ENCODE measurements at regions not wholly inside any gene's neighbourhood (a gene's known extent, or its start where the extent isn't known, plus 50 kb on each side); places are given as distances from the start of the nearest gene placed in this dataset.

DNA sequence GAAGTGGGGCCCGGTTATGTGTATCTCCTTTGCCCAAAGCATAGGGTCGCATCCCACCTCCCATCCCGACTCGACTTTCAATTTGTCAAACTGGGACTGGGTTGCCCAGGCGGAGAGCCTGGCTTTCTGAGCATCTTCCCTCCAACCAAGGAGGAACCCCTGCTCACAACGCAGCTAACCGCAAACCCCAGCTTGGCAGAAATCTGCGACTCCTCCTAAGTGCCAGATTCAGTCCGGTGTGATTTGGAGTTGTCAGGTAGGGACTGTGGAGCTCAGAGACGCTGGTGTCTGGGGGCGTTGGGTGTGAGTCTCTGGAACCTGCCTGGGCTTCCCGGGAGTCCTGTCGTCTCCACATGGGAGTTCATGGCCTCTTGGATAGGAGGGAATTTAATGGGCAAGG, 1126.7 kb downstream of the AACS start:
- no peak overlapping the region for H3K4me3 Mint-ChIP-seq
- no peak overlapping the region for H3K27ac Mint-ChIP-seq
- H3K9me3 Mint-ChIP-seq = no peaks in the 10 kb centered on the region
- H3K27me3 Mint-ChIP-seq (ENCODE audit: low read depth) = peaks cover 78% of the 10 kb centered on the region
- H3K4me1 Mint-ChIP-seq = no peaks in the 10 kb centered on the region
- H3K36me3 Mint-ChIP-seq = no peaks in the 10 kb centered on the region
- no peak for TF ChIP-seq CTCF (IDR thresholded peaks at IDR 0.05; ENCODE audit: unreplicated experiment)
- DNase-seq (ENCODE audit: low spot score in 2 of 2, unreplicated experiment in 2 of 2) = no peak

- H3K27ac Mint-ChIP-seq = no peak overlapping the region
- no peaks in the 10 kb centered on the region for H3K4me1 Mint-ChIP-seq
- H3K4me3 Mint-ChIP-seq = no peak overlapping the region
- H3K27me3 Mint-ChIP-seq (ENCODE audit: low read depth) = peaks cover 69% of the 10 kb centered on the region
- no peak for TF ChIP-seq CTCF (IDR thresholded peaks at IDR 0.05; ENCODE audit: unreplicated experiment)
- no peaks in the 10 kb centered on the region for H3K9me3 Mint-ChIP-seq
- no peak for DNase-seq (ENCODE audit: low spot score in 2 of 2, unreplicated experiment in 2 of 2)
- H3K36me3 Mint-ChIP-seq = no peaks in the 10 kb centered on the region
Measured at GRCh38 chr12:126193190-126193589, 1128.0 kb downstream of the AACS start.

DNA sequence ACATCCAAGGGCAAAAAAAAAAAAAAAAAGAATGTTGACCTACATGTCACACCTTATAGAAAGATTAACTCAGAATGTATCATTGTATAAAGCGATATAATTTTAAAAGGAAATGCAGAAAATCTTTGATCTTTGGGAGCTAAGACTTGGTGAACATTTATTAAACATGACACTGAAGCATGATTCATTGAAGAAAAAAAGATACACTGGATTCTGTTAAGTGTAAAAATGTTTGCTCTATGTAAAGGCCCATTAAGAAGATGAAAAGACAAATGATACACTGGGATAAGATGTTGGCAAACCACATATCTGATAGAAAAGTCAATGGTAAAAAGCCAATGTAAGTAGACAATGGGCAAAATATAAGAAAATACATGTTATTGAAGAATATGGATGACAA, 1131.0 kb downstream of the AACS start:
- Mint-ChIP-seq H3K27ac (no peak overlapping the region), H3K9me3 (no peaks in the 10 kb centered on the region), H3K27me3 (ENCODE audit: low read depth) (peaks cover 41% of the 10 kb centered on the region), H3K4me1 (no peaks in the 10 kb centered on the region), H3K4me3 (no peak overlapping the region), H3K36me3 (no peaks in the 10 kb centered on the region)
- no peak for TF ChIP-seq CTCF (IDR thresholded peaks at IDR 0.05; ENCODE audit: unreplicated experiment)
- no peak for DNase-seq (ENCODE audit: low spot score in 2 of 2, unreplicated experiment in 2 of 2)

DNA sequence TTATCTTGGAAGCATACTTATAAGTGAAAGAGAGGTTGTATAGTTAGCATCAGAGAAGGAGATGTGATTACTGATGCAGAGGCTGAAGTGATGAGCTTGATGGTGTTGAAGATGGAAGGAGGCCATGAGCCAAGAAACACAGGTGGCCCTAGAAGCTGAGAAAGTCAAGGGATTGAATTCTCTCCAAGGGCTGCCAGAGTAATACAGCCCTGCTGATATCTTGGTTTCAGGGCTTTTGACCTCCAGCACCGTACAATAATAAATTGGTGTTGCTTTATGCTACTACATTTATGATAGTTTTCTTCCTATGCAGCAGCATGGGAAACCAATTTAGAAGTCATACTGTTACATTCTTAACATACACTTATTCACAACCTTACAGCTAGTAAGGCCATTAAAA, 1133.3 kb downstream of the AACS start:
- H3K4me3 Mint-ChIP-seq = no peak overlapping the region
- peaks cover 19% of the 10 kb centered on the region for H3K27me3 Mint-ChIP-seq (ENCODE audit: low read depth)
- H3K9me3 Mint-ChIP-seq = no peaks in the 10 kb centered on the region
- DNase-seq (ENCODE audit: low spot score in 2 of 2, unreplicated experiment in 2 of 2) = no peak
- H3K36me3 Mint-ChIP-seq = no peaks in the 10 kb centered on the region
- H3K27ac Mint-ChIP-seq = no peak overlapping the region
- no peak for TF ChIP-seq CTCF (IDR thresholded peaks at IDR 0.05; ENCODE audit: unreplicated experiment)
- no peaks in the 10 kb centered on the region for H3K4me1 Mint-ChIP-seq

GRCh38 chr12:126198966-126199692, 1133.9 kb downstream of the AACS start:
- no peaks in the 10 kb centered on the region for H3K9me3 Mint-ChIP-seq
- H3K27me3 Mint-ChIP-seq (ENCODE audit: low read depth) = peaks cover 13% of the 10 kb centered on the region
- H3K4me1 Mint-ChIP-seq = no peaks in the 10 kb centered on the region
- H3K36me3 Mint-ChIP-seq = no peaks in the 10 kb centered on the region
- no peak for TF ChIP-seq CTCF (IDR thresholded peaks at IDR 0.05; ENCODE audit: unreplicated experiment)
- no peak for DNase-seq (ENCODE audit: low spot score in 2 of 2, unreplicated experiment in 2 of 2)
- no peak overlapping the region for H3K4me3 Mint-ChIP-seq
- no peak overlapping the region for H3K27ac Mint-ChIP-seq

Measured in mesothelial cell of epicardium (in vitro differentiated cells).